ENCODE measurements at regions not wholly inside any gene's neighbourhood (a gene's known extent, or its start where the extent isn't known, plus 50 kb on each side); places are given as distances from the start of the nearest gene placed in this dataset.

- no peak for DNase-seq (ENCODE audit: insufficient read length, low spot score)
- TF ChIP-seq CTCF (IDR thresholded peaks at IDR 0.05; ENCODE audit: insufficient read depth, missing control alignments), result no peak
- no peak for FAIRE-seq
Measured at GRCh38 chr13:99061411-99061810, 83.5 kb upstream of the DOCK9 start.

- DNase-seq (ENCODE audit: insufficient read length, low spot score), result no peak
- no peak for TF ChIP-seq CTCF (IDR thresholded peaks at IDR 0.05; ENCODE audit: insufficient read depth, missing control alignments)
- no peak for FAIRE-seq
Measured at GRCh38 chr13:99062593-99062992, 84.7 kb upstream of the DOCK9 start.

- no peak for DNase-seq (ENCODE audit: insufficient read length, low spot score)
- TF ChIP-seq CTCF (IDR thresholded peaks at IDR 0.05; ENCODE audit: insufficient read depth, missing control alignments), result no peak
- FAIRE-seq, result no peak
Measured at GRCh38 chr13:99063178-99063577, 85.3 kb upstream of the DOCK9 start.

- no peak for TF ChIP-seq CTCF (IDR thresholded peaks at IDR 0.05; ENCODE audit: insufficient read depth, missing control alignments)
- FAIRE-seq (no peak), DNase-seq (ENCODE audit: insufficient read length, low spot score) (no peak)
Measured at GRCh38 chr13:99063952-99064351, 86.1 kb upstream of the DOCK9 start.

GRCh38 chr13:99064624-99065234, 86.9 kb upstream of the DOCK9 start:
- no peak for FAIRE-seq
- no peak for DNase-seq (ENCODE audit: insufficient read length, low spot score)
- TF ChIP-seq CTCF (IDR thresholded peaks at IDR 0.05; ENCODE audit: insufficient read depth, missing control alignments), result no peak

GRCh38 chr13:99065235-99066015, 87.6 kb upstream of the DOCK9 start:
- TF ChIP-seq CTCF (IDR thresholded peaks at IDR 0.05; ENCODE audit: insufficient read depth, missing control alignments), result no peak
- FAIRE-seq (peak; percentile 86), DNase-seq (ENCODE audit: insufficient read length, low spot score) (no peak)

GRCh38 chr13:99066219-99066618, 88.4 kb upstream of the DOCK9 start:
- FAIRE-seq (peak; percentile 38), DNase-seq (ENCODE audit: insufficient read length, low spot score) (no peak)
- no peak for TF ChIP-seq CTCF (IDR thresholded peaks at IDR 0.05; ENCODE audit: insufficient read depth, missing control alignments)
